IPS DF 4.7 (cell line): ENCODE measurements at regions not wholly inside any gene's neighbourhood (a gene's known extent, or its start where the extent isn't known, plus 50 kb on each side); places are given as distances from the start of the nearest gene placed in this dataset.
"Not testable (repeated sequence)": the region's sequence is repeated elsewhere in the genome, so short reads cannot be mapped to it uniquely, and the experiment has no call there.

ENCODE experiments used
- DNase-seq: peaks from one replicate; pipeline ENCODE4 v3.0.0-alpha.2; 2013; ENCODE audit warnings: low spot score; ENCODE audit errors: extremely low read depth

DNA sequence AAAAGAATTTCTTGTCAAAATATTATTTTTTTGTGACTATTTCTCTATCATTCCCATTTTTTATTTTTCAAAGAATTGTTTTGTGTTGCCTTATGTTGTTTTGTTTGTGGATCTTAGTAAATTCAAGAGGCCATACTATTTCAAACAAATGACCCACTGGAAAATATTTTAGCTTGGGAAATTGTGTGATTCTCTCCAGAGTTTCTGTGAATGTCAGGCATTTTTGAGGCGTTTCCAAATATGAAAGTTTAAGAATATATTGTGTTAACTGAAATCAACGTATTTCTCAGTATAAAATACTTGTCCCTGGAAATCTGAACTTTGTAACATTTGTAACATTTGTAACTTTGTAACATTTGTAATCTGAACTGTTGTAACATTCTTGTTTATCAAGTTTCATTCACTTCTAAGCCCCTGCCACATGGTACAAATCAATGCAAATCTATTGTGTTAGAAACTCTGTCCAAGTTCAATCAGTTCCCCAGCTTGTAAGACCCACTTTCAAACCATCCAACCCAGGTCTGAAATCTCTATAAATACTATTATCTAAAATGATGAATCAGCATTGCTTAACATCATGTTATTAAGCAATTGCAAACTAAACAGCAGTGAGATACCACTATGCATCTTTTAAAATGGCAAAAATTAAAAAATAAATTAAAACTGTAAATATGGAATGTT, 465.4 kb upstream of the GRID2 start:
- no peak for DNase-seq

GRCh38 chr4:91840359-91840758, 463.4 kb upstream of the GRID2 start:
- DNase-seq, result no peak

DNA sequence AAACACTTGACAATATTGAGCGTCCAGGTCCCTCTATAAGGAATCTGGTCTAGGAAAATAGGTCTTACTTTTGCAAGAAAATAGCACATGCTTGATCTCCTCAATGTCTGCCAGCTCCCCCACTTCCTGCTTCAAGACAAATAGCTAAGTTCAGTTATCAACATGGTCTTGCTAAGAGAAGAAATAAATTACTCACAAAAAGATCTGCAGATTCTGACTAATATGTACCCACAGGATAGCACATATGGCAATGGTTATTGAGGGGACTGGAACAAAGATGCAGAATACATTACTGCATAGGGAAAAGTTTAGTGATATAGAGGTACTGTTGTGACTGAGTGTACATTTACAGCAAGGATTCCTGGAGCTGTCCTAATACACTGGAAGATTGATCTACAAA, 457.5 kb upstream of the GRID2 start:
- DNase-seq, result no peak

GRCh38 chr4:91851456-91851855, 452.3 kb upstream of the GRID2 start:
- no peak for DNase-seq

DNA sequence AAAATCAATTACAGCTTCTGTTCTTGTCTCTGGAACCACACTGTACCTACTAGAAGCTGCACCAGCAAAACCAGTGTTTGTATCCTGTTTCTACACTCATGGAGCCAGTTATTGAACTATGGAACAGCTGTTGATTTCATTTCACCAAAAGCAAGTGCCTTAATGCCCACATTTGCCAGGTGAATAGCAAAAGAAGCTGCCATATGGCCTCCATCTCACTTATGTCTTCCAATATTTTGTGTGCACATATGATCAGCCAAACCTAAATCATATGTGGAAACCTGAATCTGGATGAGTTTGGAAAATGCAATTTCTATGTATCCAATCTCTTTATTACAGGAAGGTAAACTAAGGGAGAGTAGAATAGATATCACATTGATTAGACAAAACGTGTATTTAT, 415.8 kb upstream of the GRID2 start:
- DNase-seq, result no peak

- not testable (repeated sequence) for DNase-seq
Observed at GRCh38 chr4:91891217-91891616, 412.5 kb upstream of the GRID2 start.

DNA sequence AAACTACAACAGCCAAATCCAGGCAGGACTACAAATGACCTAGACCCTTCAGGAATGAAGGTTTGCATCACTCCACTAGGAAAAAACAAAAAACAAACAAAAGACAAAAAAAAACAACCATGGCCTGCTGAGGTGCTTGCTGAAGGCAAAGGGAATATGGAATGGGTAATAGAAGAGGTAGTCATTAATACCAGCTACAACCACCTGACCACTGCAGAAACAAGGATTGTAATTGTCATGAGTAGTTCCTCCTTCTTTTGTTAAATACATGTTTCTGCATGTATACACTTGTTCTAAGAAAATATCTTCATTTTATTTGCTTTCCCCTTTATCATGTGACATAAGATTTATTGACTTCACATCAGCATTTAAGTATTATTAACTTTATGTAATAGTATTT, 409.8 kb upstream of the GRID2 start:
- no peak for DNase-seq

DNA sequence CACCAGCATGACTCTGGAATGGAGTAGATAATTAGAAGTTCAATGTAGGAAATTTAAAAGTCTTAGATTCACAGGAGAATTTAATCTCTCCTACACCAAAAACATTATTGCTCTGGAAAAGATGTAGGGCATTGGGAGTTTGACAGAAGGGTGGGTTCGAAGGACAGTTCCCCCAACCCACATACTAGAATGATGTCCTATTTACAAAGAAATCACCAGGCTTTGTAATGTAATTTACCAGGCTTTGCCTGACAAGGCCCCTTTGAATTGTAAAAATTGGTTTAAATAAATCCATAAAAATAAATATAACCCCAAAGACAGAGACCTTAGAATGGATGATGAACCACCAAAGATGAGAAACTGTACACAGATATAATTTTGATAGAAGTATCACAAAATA, 399.2 kb upstream of the GRID2 start:
- DNase-seq, result no peak

- no peak for DNase-seq
Observed at GRCh38 chr4:91909963-91910362, 393.8 kb upstream of the GRID2 start.

DNA sequence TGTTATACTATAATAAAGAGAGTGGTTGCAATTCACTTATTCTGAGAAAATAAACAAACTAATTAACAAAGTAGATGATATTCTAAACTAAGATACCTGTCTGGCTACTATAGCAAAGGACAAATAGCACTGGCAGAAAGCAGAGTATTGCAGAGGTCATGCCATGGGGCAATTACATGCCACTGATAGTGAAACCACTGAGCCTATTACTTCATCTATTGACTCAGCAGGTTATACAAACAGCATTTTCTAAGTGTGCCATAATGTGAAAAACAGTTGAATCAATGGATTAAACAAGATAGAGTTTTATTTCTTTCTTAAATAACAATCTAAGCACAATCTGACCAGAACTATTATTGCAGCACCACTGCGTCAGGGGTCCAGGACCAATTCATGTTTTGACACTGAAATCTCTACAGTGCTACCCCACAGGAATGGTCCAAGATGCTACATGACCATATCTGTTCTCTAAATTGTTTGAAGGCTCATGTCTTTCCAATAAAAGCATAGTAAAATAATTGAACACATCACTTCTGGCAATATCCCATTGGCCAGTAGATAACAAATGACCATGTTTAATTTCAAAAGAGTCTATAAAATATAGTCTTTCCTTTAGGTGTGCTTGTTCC, 389.5 kb upstream of the GRID2 start:
- DNase-seq, result no peak

DNA sequence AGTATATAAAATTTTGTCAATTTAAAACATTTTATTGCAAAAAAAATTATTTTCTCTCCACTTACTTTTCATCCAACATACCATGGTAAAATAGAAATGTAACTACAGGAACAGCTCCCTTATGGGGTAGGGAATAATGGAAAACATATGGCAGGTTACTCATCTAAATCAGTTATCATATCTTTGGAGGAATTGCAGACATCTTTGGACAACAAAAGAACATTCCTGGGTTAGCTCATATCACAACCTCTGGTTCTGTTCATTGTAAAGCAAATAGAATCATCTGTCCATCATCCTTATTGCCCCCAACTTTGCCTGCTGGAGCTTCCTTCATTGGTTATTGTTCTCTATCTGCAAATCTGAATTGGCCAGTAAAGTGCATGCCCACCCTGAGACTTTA, 387.5 kb upstream of the GRID2 start:
- no peak for DNase-seq

- no peak for DNase-seq
Observed at GRCh38 chr4:91924625-91925024, 379.1 kb upstream of the GRID2 start.

GRCh38 chr4:91935217-91935616, 368.5 kb upstream of the GRID2 start:
- no peak for DNase-seq

DNA sequence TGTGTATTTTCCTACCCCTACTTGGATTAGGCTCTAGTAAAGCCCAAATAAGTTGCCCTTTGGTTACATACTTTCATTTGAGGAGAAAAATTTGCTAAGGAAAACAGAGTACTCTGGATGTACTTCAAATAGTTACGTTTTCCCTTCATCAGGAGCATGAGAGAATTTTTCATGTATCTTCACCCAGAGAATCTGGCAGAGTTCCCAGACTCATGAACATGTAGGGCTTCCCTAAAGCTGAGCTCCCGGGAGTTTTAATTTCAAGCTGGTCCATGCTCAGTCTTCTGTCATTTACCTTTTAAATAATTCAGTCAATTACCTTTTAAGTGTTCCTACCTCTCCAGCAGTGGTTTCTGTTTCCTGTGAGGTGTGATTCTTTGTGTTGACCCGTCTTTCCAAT, 367.5 kb upstream of the GRID2 start:
- no peak for DNase-seq

GRCh38 chr4:91957963-91958362, 345.8 kb upstream of the GRID2 start:
- no peak for DNase-seq

DNA sequence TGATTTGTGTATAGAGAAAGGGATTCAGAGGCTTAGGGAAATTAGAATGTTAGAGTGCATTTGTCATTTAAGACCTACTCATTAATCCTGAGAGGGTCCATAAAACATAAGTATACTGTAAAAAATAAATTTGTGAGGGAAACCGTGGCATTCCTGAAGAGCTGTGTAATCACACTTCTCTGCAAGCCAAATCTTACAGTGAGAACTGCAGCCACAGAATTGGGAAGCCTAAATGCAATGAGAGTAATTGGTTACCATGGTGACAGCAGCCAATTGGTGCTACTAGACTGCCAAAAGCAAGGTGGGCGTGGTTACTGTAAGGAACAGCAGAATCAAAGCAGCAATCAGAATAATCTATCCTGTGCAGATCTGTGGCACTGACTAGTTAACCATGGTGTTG, 345.2 kb upstream of the GRID2 start:
- DNase-seq, result no peak

- DNase-seq, result no peak
Observed at GRCh38 chr4:91961504-91961903, 342.3 kb upstream of the GRID2 start.

DNA sequence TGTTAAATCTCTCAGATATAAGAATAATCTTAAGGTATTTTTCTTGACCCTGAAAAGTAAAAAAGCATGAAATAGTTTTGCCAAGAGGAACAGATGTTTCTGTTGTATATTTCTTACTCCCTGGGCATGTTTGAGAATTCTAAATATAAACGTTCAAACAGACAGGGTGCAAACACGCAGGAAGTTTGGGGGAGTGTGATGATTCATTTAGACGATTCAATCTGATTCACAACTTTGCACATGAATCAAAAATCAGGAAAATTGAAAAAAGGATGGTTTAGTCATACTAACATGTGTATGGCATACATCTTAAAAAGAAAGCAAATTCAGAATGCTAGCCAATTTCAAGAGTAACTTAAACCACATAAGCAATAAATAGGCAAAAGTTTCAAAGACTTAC, 340.3 kb upstream of the GRID2 start:
- DNase-seq, result no peak

- no peak for DNase-seq
Observed at GRCh38 chr4:91965166-91965565, 338.6 kb upstream of the GRID2 start.

DNA sequence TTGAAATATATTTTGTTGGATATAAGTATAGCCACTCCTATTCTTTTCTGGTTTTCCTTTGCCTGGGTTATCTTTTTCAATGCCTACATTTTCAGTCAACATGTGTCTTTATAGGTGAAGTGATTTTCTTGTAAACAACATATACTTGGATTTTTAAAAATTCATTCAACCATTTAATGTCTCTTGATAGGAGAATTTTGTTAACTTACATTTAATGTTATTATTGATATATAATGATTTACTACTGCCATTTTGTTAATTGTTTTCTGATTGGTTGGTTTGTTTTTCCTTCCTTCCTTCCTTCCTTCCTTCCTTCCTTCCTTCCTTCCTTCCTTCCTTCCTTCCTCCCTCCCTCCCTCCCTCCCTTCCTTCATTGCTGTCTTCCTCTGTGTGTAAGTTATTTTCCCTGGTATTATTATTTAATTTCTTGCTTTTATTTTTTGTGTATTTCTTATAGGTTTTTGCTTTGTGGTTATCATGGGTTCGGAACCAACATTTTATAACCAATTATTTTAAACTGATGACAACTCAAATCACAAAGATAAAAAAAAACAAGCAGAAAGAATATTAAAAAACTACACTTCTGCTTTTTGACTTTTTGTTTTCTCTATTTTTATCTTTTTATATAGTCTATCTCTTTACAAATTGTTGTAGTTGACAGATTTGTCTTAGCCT, 330.1 kb upstream of the GRID2 start:
- no peak for DNase-seq

DNA sequence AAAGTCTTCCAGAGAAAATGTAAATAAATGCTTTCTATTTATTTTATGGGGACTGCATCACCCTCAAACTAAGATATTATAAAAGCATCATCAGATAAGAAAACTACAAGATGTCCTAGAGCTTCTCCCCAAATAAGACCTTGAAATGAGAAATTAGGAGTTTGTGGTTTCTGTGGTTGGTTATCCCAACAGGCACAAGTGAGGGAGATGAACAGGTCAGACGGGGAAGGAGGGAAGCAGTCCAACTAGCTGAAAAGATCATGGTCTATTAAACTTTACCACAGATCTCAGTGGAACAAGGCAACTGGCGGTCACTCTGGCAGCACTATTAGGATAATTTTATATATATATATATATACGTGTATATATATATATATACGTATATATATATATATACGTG, 319.3 kb upstream of the GRID2 start:
- DNase-seq, result no peak

- DNase-seq, result no peak
Observed at GRCh38 chr4:91989914-91990313, 313.9 kb upstream of the GRID2 start.

GRCh38 chr4:91990726-91991125, 313.0 kb upstream of the GRID2 start:
- no peak for DNase-seq
